HG02678 (cell line): ENCODE measurements at regions not wholly inside any gene's neighbourhood (a gene's known extent, or its start where the extent isn't known, plus 50 kb on each side); places are given as distances from the start of the nearest gene placed in this dataset.
"Not testable (repeated sequence)": the region's sequence is repeated elsewhere in the genome, so short reads cannot be mapped to it uniquely, and the experiment has no call there.

Experiments used
- ATAC-seq: cut with Tn5 transposase; IDR thresholded peaks from one replicate; pipeline ENCODE4 v1.9.1; 2021; ENCODE audit warnings: mild to moderate bottlenecking, moderate library complexity; ENCODE audit not compliant: unreplicated experiment

DNA sequence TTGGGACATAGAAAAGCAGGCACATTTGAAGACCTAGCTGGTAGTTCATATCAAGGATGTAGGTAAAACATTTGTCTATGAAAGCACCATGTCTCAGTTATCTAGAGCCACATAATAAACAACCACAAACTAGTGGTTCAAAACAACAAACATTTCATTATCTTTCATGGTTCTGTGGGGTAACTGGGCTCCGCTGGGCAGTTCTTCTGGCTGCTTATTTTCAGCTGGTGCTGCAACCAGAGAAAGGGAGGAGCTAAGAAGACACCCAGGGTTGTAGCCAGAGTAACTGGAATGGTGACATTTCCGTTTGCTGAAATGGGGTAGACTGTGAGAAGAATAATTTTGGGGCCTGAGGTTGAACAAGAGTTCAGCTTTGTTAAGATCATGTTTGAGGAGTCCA lies 145.7 kb upstream of the SULF2 start:
- ATAC-seq: no peak

DNA sequence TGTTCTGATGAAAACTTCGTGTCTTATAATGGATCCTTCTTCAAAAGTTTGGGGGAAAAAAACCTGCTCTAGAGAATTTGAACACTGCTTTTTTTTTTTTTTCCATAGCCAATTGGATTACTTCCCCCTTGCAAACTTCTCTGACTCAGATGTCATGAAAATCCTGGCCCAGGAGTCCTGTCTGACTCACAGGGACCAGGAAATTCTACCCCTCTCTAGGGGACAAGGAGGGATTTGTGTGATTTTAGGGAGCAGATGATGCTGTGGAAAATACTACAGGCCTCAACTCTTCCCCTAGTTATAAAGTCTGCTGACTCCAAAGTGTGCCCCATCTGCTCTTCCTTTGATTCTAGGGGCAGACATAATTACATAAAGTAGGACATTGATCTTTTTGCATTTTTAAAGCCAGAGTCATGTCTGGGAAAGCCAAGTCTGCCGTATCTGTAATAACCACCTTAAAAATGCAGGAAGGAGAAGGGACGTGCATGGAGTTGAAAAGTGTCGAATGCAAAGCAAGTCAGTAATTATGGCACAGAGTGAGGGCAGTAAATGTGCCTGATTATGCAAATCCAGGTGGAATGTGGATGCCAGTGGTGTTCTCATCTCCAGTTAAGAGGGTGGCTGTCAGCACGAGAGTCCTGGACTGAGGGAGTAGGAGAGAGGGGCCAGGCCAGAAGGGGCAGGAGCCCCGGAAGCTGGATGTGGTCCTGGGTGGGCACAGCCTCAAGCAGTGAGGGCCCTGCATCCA lies 144.3 kb upstream of the SULF2 start:
- no peak for ATAC-seq

- ATAC-seq: no peak
Measured at GRCh38 chr20:47927944-47928343, 142.7 kb upstream of the SULF2 start.

GRCh38 chr20:47927385-47927851 lies 142.1 kb upstream of the SULF2 start:
- no peak for ATAC-seq

DNA sequence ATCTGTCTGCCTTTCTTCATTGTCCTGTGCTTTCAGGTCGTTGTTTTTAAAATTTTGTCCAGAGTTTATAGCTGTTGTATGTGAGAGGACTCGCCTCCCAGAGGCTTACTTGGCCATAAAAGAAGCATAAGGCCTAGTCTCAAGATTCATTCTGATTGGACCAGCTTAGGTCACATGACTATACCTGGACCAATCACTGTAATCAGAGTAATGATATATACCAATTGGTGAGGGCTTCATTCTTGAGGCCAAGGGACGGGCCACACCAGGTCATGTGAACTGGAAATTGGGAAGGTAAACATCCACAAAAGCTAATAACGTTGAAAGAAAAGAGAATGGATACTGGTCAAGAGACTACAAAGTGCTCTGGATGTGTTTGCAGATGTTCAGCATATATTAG lies 141.4 kb upstream of the SULF2 start:
- no peak for ATAC-seq

- no peak for ATAC-seq
Measured at GRCh38 chr20:47925593-47925992, 140.3 kb upstream of the SULF2 start.

- no peak for ATAC-seq
Measured at GRCh38 chr20:47922269-47922668, 137.0 kb upstream of the SULF2 start.

- not testable (repeated sequence) for ATAC-seq
Measured at GRCh38 chr20:47921829-47922228, 136.5 kb upstream of the SULF2 start.

GRCh38 chr20:47921408-47921807 lies 136.1 kb upstream of the SULF2 start:
- no peak for ATAC-seq

GRCh38 chr20:47917549-47918070 lies 132.3 kb upstream of the SULF2 start:
- ATAC-seq: no peak

DNA sequence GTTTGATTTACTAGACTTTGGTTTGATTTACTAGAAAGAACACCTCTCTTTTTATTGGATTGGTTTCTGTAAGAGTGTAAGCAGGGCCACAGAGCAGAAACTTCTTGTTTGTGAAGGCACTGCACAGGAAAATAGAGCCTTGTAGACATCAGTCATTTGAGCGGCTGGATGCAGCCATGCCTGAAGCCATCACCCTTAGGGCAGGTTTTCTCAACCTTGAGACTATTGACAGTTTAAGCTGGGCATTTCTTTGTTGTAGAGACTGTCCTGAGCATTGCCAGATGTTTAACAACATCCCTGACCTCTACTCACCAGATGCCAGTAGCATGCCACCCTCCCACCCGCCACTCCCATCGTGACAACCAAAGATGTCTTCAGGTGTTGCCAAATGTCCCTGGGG lies 130.2 kb upstream of the SULF2 start:
- no peak for ATAC-seq

DNA sequence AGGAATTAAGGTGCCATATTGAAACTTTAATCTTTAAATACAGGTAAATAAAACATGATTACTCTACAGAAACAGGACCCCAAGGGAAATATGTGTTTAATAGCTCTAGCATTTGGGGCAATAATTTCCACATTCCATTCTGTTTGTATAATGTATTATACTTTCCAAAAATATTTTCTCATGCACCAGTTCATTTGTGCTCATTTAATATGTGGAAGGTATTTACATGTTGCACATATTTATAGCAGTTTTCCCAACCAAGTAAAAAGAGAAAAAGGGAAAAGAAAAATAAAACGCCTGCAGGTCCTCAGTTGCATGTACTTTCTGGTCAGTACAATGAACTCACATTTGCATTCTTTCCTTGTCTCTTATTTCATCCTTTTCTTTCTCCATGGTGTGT lies 129.5 kb upstream of the SULF2 start:
- no peak for ATAC-seq

DNA sequence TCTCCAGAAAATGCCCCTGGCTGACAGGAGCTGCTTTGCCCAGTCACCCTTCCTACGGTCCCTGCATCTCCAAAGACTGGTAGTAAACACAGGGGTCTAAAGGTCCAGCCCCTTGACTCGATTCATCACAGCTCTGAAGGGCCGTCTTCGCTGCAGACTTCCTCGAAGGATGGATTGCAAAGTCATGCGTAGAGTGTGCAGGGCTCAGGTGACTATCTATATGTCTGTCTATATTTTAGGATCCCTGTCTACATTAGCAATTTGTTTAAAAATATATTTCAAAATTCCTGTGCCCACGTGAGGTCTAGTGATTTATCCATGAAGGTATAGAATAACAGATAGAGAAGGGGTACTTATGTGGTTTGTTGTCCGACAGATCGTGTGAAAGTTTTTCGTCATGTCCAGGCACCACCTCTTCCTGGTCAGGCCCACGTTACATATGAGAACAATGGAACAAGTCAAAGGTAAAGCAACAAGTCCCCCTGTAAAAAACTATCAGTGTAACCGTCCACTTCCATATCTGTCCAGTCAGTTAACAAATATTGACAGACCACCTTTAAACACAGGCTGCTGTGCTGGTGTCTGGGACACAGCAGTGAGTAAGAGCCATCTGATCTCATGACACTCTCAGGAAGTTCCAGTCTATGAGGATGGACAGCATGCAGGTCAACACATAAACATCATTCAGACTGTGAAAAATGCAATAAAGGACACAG lies 127.7 kb upstream of the SULF2 start:
- not testable (repeated sequence) for ATAC-seq

DNA sequence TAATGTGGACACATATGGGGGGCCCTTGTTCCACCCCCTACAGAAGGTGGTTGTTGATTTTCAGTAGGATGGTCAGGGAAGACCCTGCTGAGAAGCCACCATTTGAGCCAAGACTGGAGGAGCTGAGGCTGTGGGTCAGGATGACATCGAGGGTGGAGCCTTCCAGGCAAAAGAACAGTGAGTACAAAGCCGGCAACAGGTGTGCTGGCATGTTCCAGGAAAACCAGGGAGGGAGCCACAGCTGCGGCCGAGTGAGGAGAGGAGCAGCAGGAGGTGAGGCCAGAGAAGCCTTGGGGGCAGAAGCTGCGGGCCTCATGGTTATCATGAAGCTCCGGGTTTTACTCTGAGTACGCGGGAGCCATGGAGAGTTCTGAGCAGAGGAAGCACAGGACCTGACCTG lies 126.9 kb upstream of the SULF2 start:
- not testable (repeated sequence) for ATAC-seq

DNA sequence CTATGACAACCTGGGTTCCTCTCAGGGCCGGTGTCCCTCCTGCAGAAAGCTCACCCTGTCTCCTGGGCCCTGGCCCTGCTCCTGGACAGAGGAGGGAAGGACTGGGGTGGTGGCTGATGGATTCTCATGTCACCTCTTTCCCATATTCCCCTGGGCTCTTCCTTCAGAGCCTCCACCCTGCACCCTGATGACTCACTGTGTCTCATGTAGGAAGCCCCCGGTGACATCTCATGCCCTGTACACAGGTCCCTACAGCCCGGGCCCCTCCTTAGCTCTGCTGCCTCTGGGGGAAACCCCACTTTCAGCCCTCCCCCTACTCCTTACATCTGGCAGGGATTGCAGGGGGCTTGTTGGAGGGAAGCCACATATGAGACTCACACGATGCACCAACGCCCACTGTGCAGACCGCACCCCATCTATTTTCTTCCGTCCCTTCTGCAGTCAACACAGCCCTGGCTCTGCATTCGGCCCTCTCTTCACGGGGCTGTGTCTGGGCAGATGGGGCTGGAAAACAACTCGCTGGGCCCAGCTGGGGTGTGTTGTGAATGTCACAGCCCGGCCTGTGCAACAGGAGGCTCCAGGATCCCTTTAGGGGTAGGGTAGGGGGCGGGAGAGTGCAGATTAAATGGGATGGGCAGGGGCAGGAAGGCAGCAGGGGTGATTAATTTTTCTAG lies 124.6 kb upstream of the SULF2 start:
- not testable (repeated sequence) for ATAC-seq

DNA sequence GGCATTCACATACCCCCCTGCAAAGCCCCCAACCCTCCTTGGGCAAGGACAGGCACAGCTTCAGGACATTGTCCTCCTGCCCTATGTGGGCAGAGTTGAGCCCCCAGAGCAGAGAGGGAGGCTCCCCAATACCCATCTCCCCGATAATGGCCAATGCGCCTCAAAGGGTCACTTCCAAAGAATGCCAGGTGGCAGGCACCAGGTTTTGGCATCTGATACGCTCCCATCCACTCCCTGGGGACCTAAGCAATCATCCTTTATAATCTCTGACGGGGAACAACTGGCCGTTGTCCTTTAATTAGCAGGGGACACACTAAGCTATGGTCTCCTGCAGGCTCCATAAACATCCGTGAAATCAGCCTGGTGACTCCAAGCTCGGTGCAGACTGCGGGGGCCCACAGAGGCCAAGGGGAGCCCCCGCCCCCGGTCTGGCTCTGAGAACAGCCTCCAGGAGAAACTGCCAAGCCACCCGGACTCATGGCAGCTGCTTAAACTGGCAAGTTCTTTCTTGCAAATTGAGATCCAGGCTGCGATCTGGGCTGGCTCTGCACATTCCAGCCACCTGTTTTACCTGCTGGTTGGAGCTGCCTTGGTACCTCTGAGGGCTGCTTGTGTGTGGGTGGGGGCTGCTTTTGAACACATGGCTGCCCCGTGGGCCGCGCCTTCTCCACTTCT lies 123.2 kb upstream of the SULF2 start:
- ATAC-seq: not testable (repeated sequence)

DNA sequence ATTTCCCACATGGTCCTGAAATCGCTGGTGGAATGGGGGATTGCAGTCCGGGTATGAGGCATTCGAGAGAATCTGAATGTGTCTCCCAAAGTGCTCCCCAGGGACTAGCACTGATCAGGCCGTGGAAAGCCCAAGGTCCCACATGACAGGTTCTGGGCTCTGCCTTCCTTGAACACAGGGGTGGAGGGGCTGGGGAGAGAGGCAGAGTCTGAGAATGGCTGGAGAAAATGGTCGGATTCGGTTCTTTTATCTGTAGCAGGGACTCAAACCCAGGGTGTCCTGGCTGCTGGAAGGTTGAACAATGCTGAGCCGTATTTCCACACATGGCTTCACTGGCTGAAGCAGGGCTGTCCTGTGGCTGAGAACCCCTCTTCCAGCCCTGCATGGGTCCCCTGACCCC lies 122.7 kb upstream of the SULF2 start:
- not testable (repeated sequence) for ATAC-seq

GRCh38 chr20:47907031-47907675 lies 121.9 kb upstream of the SULF2 start:
- no peak for ATAC-seq

- no peak for ATAC-seq
Measured at GRCh38 chr20:47906348-47906660, 121.0 kb upstream of the SULF2 start.

DNA sequence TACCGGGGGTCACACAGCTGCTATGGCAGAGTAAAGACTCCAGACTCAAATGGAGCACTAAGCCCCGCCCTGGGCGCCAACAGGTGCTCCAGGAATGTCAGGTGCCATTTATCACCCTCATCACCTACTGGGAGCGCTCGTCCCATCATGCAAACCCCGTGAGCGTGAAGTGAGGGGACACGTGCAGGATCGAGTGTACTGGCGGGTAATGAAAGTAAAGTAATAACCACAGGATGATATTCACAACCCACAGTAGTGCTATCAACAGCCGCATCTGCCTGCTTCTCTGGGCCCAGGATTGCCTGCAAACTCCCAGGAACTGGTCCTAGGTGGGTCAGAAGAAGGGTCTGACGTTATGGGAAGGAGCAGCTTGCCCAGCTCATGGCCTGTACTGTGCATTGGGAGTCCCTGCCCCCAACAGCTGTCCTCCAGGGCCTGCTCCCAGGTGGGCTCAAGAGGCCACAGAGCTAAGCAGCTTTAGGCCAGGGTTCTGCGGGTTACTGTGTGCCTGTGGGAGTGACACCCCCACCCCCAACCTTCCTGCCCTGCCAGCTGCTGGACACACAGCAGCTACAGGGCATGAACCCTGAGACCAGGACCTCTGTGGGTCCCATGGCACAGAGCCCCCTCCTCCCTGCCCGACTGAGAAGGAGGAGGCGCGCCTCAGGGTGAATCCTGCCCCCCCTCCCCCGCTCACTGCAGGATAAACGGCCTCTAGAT lies 120.5 kb upstream of the SULF2 start:
- no peak for ATAC-seq
